H9 (cell line): ENCODE measurements at regions not wholly inside any gene's neighbourhood (a gene's known extent, or its start where the extent isn't known, plus 50 kb on each side); places are given as distances from the start of the nearest gene placed in this dataset.

ENCODE experiments used
- DNase-seq: peaks from one replicate; pipeline ENCODE4 v3.0.0-alpha.2; 2017
- H2AFZ ChIP-seq: one replicate; pipeline ENCODE4 v1.6.1; 2013; ENCODE audit warnings: mild to moderate bottlenecking, low read length, control low read depth, moderate library complexity
- H2AK5ac ChIP-seq: 2 replicates; pipeline ENCODE4 v1.6.1; 2013; ENCODE audit warnings: low read length, control low read depth, mixed read lengths; ENCODE audit not compliant: insufficient read length
- H2BK120ac ChIP-seq: one replicate; pipeline ENCODE4 v1.6.1; 2013; ENCODE audit warnings: low read depth, mild to moderate bottlenecking, low read length, control low read depth, inconsistent platforms; ENCODE audit not compliant: poor library complexity, severe bottlenecking
- H2BK12ac ChIP-seq: 2 replicates; pipeline ENCODE4 v1.6.1; 2013; ENCODE audit warnings: low read length, control low read depth, mixed read lengths, low read depth; ENCODE audit not compliant: insufficient read length
- H2BK15ac ChIP-seq: 2 replicates; pipeline ENCODE4 v1.6.1; 2013; ENCODE audit warnings: low read depth, low read length, control low read depth
- H2BK20ac ChIP-seq: one replicate; pipeline ENCODE4 v1.6.1; 2013; ENCODE audit warnings: low read depth, mild to moderate bottlenecking, low read length, control low read depth, inconsistent platforms; ENCODE audit not compliant: poor library complexity, severe bottlenecking
- H2BK5ac ChIP-seq: 2 replicates; pipeline ENCODE4 v1.6.1; 2013; ENCODE audit warnings: low read length, control low read depth, mixed read lengths; ENCODE audit not compliant: insufficient read length
- H3K14ac ChIP-seq: 2 replicates; pipeline ENCODE4 v1.6.1; 2013; ENCODE audit warnings: low read length, control low read depth; ENCODE audit not compliant: insufficient read depth
- H3K18ac ChIP-seq: 2 replicates; pipeline ENCODE4 v1.6.1; 2013; ENCODE audit warnings: low read depth, mild to moderate bottlenecking, mixed read lengths, low read length, control low read depth; ENCODE audit not compliant: insufficient read length
- H3K23ac ChIP-seq: 2 replicates; pipeline ENCODE4 v1.6.1; 2013; ENCODE audit warnings: low read length, control low read depth, mixed read lengths, low read depth; ENCODE audit not compliant: insufficient read length
- H3K23me2 ChIP-seq: 2 replicates; pipeline ENCODE4 v1.6.1; 2013; ENCODE audit warnings: low read depth, mild to moderate bottlenecking, mixed read lengths, low read length, control low read depth; ENCODE audit not compliant: insufficient read length, poor library complexity, severe bottlenecking
- H3K27ac ChIP-seq: 2 replicates; pipeline ENCODE4 v1.5.1; 2013; ENCODE audit warnings: low read length, control low read depth, mixed read lengths, low read depth; ENCODE audit not compliant: insufficient read length
- H3K27me3 ChIP-seq: 2 replicates; pipeline ENCODE4 v1.6.1; 2013; ENCODE audit warnings: low read length, control low read depth, inconsistent platforms; ENCODE audit not compliant: insufficient read depth
- H3K4ac ChIP-seq: 2 replicates; pipeline ENCODE4 v1.6.1; 2013; ENCODE audit warnings: low read depth, mild to moderate bottlenecking, control low read depth, inconsistent platforms, low read length, moderate library complexity
- H3K4me1 ChIP-seq: 2 replicates; pipeline ENCODE4 v1.6.1; 2013; ENCODE audit warnings: low read length, control low read depth, inconsistent platforms; ENCODE audit not compliant: insufficient read depth
- H3K4me2 ChIP-seq: 2 replicates; pipeline ENCODE4 v1.6.1; 2013; ENCODE audit warnings: low read length, control low read depth, mixed read lengths; ENCODE audit not compliant: insufficient read length, insufficient read depth
- H3K56ac ChIP-seq: 2 replicates; pipeline ENCODE4 v1.6.1; 2013; ENCODE audit warnings: low read depth, mild to moderate bottlenecking, mixed read lengths, low read length, control low read depth; ENCODE audit not compliant: insufficient read length
- H3K79me1 ChIP-seq: 2 replicates; pipeline ENCODE4 v1.6.1; 2013; ENCODE audit warnings: low read depth, mild to moderate bottlenecking, moderate library complexity, low read length, control low read depth, inconsistent platforms; ENCODE audit not compliant: insufficient read depth, poor library complexity, severe bottlenecking
- H3K79me2 ChIP-seq: 2 replicates; pipeline ENCODE4 v1.6.1; 2013; ENCODE audit warnings: low read length, control low read depth, inconsistent platforms; ENCODE audit not compliant: insufficient read depth
- H3K9ac ChIP-seq: 2 replicates; pipeline ENCODE4 v1.6.1; 2013; ENCODE audit warnings: low read length, control low read depth, mixed read lengths; ENCODE audit not compliant: insufficient read length; ENCODE audit errors: extremely low read depth
- H3K9me3 ChIP-seq: one replicate; pipeline ENCODE4 v1.6.1; 2013; ENCODE audit warnings: low read depth, low read length, inconsistent platforms; ENCODE audit not compliant: control insufficient read depth
- H3T11ph ChIP-seq: one replicate; pipeline ENCODE4 v1.6.1; 2013; ENCODE audit warnings: mild to moderate bottlenecking, low read length, control low read depth, inconsistent platforms
- H4K20me1 ChIP-seq: one replicate; pipeline ENCODE4 v1.6.1; 2013; ENCODE audit not compliant: control insufficient read depth, insufficient read length, insufficient read depth
- H4K5ac ChIP-seq: 2 replicates; pipeline ENCODE4 v1.6.1; 2013; ENCODE audit warnings: low read depth, mild to moderate bottlenecking, mixed read lengths, low read length, control low read depth; ENCODE audit not compliant: insufficient read length
- H4K8ac ChIP-seq: replicated peaks from 2 replicates; pipeline ENCODE4 v1.6.1; 2013; ENCODE audit warnings: low read length, control low read depth, mixed read lengths, low read depth; ENCODE audit not compliant: insufficient read length
- H4K91ac ChIP-seq: 2 replicates; pipeline ENCODE4 v1.6.1; 2013; ENCODE audit warnings: low read depth, mild to moderate bottlenecking, moderate library complexity, mixed read lengths, low read length, control low read depth; ENCODE audit not compliant: insufficient read length
- H3K27ac Mint-ChIP-seq, 3 experiments: 2 replicates in 2 of 3; 3 replicates in 1 of 3; pipeline ENCODE4 v1.8.0; 2020 to 2021; ENCODE audit warnings: mixed read lengths in 3 of 3, mild to moderate bottlenecking in 1 of 3, moderate library complexity in 1 of 3
- H3K27me3 Mint-ChIP-seq: 2 replicates; pipeline ENCODE4 v1.8.0; 2021; ENCODE audit warnings: low read depth, mild to moderate bottlenecking, moderate library complexity, mixed read lengths
- H3K36me3 Mint-ChIP-seq, 3 experiments: 2 replicates in 2 of 3; 3 replicates in 1 of 3; pipeline ENCODE4 v1.8.0; 2020 to 2021; ENCODE audit warnings: low read depth in 3 of 3, mixed read lengths in 3 of 3; ENCODE audit not compliant: insufficient read depth in 1 of 3
- H3K4me1 Mint-ChIP-seq, 2 experiments: 2 replicates each; pipeline ENCODE4 v1.8.0; 2020; ENCODE audit warnings: mixed read lengths in 2 of 2
- H3K4me3 Mint-ChIP-seq, 2 experiments: 2 replicates in 1 of 2; 3 replicates in 1 of 2; pipeline ENCODE4 v1.8.0; 2020 to 2021; ENCODE audit warnings: mild to moderate bottlenecking in 2 of 2, mixed read lengths in 2 of 2, moderate library complexity in 1 of 2
- H3K9me3 Mint-ChIP-seq, 2 experiments: 2 replicates in 1 of 2; 3 replicates in 1 of 2; pipeline ENCODE4 v1.8.0; 2020; ENCODE audit warnings: mild to moderate bottlenecking in 2 of 2, mixed read lengths in 2 of 2, moderate library complexity in 1 of 2
- CTCF ChIP-seq: fragments of 200-600 bp; sonication (generic); conservative IDR thresholded peaks from 3 replicates; pipeline ENCODE4 v1.8.0; 2021; ENCODE audit warnings: antibody characterized with exemption, mild to moderate bottlenecking
- WGBS: extraction: QIAGEN DNeasy Blood & Tissue Kit; methylation state at CpG from one replicate; pipeline ENCODE4 v1.1.7; 2013; ENCODE audit warnings: missing lambda C conversion rate, low lambda C conversion rate, mixed read lengths; ENCODE audit not compliant: insufficient read length; ENCODE audit errors: extremely low coverage; 5-methylcytosine and 5-hydroxymethylcytosine counted together

GRCh38 chr21:24220446-24220845, 1386.8 kb downstream of the MRPL39 start:
- Histone ChIP-seq H3K56ac (no peak overlapping the region), H2BK12ac (no peak overlapping the region), H4K8ac (no peak overlapping the region), H3K23ac (no peak overlapping the region), H3K4me2 (no peak overlapping the region), H3K27me3 (no peaks in the 10 kb centered on the region), H3K4ac (no peak overlapping the region), H2BK20ac (no peak overlapping the region), H3K79me1 (no peaks in the 10 kb centered on the region), H4K5ac (no peak overlapping the region), H2BK15ac (no peak overlapping the region), H3K9me3 (no peaks in the 10 kb centered on the region), H3T11ph (no peak overlapping the region), H2BK120ac (no peak overlapping the region), H4K20me1 (no peaks in the 10 kb centered on the region), H3K9ac (no peak overlapping the region), H3K14ac (no peak overlapping the region), H2AFZ (no peak overlapping the region), H3K18ac (no peak overlapping the region), H2AK5ac (no peak overlapping the region), H3K23me2 (no peaks in the 10 kb centered on the region), H3K27ac (no peak overlapping the region), H4K91ac (no peak overlapping the region), H2BK5ac (no peak overlapping the region), H3K4me1 (no peaks in the 10 kb centered on the region), H3K79me2 (no peaks in the 10 kb centered on the region)
- no peak overlapping the region for H3K27ac Mint-ChIP-seq
- DNase-seq, result no peak
- 0 out of 7 replicates have a peak, but pooled peaks cover 0 to 2% (median 0%) of the 10 kb centered on the region in 3 experiments for H3K36me3 Mint-ChIP-seq
- no peaks in the 10 kb centered on the region for H3K4me1 Mint-ChIP-seq
- no peaks in the 10 kb centered on the region; the same call in 1 of the 2 replicates for H3K27me3 Mint-ChIP-seq
- no peak for TF ChIP-seq CTCF
- H3K9me3 Mint-ChIP-seq, result peaks cover 26 to 46% of the 10 kb centered on the region in 2 experiments
- no peak overlapping the region for H3K4me3 Mint-ChIP-seq
- WGBS, result no CpG with 5 or more reads among the region's 2 CpGs
